WTC11 (cell line): ENCODE measurements at regions not wholly inside any gene's neighbourhood (a gene's known extent, or its start where the extent isn't known, plus 50 kb on each side); places are given as distances from the start of the nearest gene placed in this dataset.

Experiments used
- ATAC-seq: fragments of 200-7000 bp; cut with Tn5 transposase; 2 replicates; pipeline ENCODE4 v1.10.0; 2021; ENCODE audit warnings: mild to moderate bottlenecking, moderate library complexity
- CTCF ChIA-PET: fragments of 300-600 bp; sonication (Branson Sonifier 250); formaldehyde crosslinking; loops from one replicate; lab custom pipeline; 2021; ENCODE audit warnings: antibody characterized with exemption; lab: Charles Lee
- POLR2A ChIA-PET: fragments of 350-600 bp; sonication (Branson Sonifier 250); formaldehyde crosslinking; loops from one replicate; lab custom pipeline; 2021; ENCODE audit warnings: antibody characterized with exemption; lab: Charles Lee
- DNase-seq: peaks from one replicate; pipeline ENCODE4 v3.0.0; 2021; ENCODE audit warnings: low spot score
- H3K27ac Mint-ChIP-seq: 2 replicates; pipeline ENCODE4 v1.8.0; 2021; ENCODE audit warnings: mixed read lengths
- H3K27me3 Mint-ChIP-seq: 2 replicates; pipeline ENCODE4 v1.8.0; 2021; ENCODE audit warnings: low read depth, mild to moderate bottlenecking, moderate library complexity, mixed read lengths
- H3K36me3 Mint-ChIP-seq: 2 replicates; pipeline ENCODE4 v1.8.0; 2021; ENCODE audit warnings: mixed read lengths
- H3K4me1 Mint-ChIP-seq: 2 replicates; pipeline ENCODE4 v1.8.0; 2022; ENCODE audit warnings: mixed read lengths
- H3K4me3 Mint-ChIP-seq: 2 replicates; pipeline ENCODE4 v1.8.0; 2021; ENCODE audit warnings: mild to moderate bottlenecking, moderate library complexity, mixed read lengths
- H3K9me3 Mint-ChIP-seq: 2 replicates; pipeline ENCODE4 v1.8.0; 2021; ENCODE audit warnings: mixed read lengths
- ATF1 ChIP-seq: sonication (generic); formaldehyde crosslinking; IDR thresholded peaks from 2 replicates; pipeline ENCODE4 v1.8.1; 2023; ENCODE audit warnings: mild to moderate bottlenecking, moderate library complexity, missing genetic modification reagents
- CTCF ChIP-seq: fragments of 200-600 bp; IDR thresholded peaks from 2 replicates; pipeline ENCODE4 v1.8.0; 2022; ENCODE audit warnings: antibody characterized with exemption
- ERG ChIP-seq: fragments of 250-450 bp; sonication (Bioruptor Pico); IDR thresholded peaks from 2 replicates; pipeline ENCODE4 v1.8.0; 2021; ENCODE audit warnings: mild to moderate bottlenecking
- ESRRA ChIP-seq: sonication (generic); formaldehyde crosslinking; IDR thresholded peaks from 2 replicates; pipeline ENCODE4 v1.8.1; 2022; ENCODE audit warnings: mild to moderate bottlenecking, missing genetic modification reagents, borderline replicate concordance
- ETV6 ChIP-seq: sonication (generic); formaldehyde crosslinking; IDR thresholded peaks from 2 replicates; pipeline ENCODE4 v1.8.1; 2022; ENCODE audit warnings: mild to moderate bottlenecking, missing genetic modification reagents
- IRF2 ChIP-seq: sonication (generic); formaldehyde crosslinking; IDR thresholded peaks from 2 replicates; pipeline ENCODE4 v1.8.0; 2022; ENCODE audit warnings: low read depth, missing genetic modification reagents, borderline replicate concordance
- JUN ChIP-seq: sonication (generic); formaldehyde crosslinking; IDR thresholded peaks from 2 replicates; pipeline ENCODE4 v1.8.0; 2023; ENCODE audit warnings: mild to moderate bottlenecking, missing genetic modification reagents
- MXD4 ChIP-seq: fragments of 250-450 bp; sonication (Bioruptor Pico); IDR thresholded peaks from 2 replicates; pipeline ENCODE4 v1.8.0; 2021; ENCODE audit warnings: mild to moderate bottlenecking, moderate library complexity, borderline replicate concordance
- MYBL2 ChIP-seq: sonication (generic); formaldehyde crosslinking; IDR thresholded peaks from 2 replicates; pipeline ENCODE4 v1.8.1; 2023; ENCODE audit warnings: mild to moderate bottlenecking, moderate library complexity, missing genetic modification reagents
- NFE2L1 ChIP-seq: sonication (generic); formaldehyde crosslinking; IDR thresholded peaks from 2 replicates; pipeline ENCODE4 v1.8.1; 2023; ENCODE audit warnings: missing genetic modification reagents
- NR3C1 ChIP-seq: sonication (generic); formaldehyde crosslinking; conservative IDR thresholded peaks from 2 replicates; pipeline ENCODE4 v1.8.1; 2023; ENCODE audit warnings: low read depth, mild to moderate bottlenecking, missing genetic modification reagents
- RELA ChIP-seq: sonication (generic); formaldehyde crosslinking; IDR thresholded peaks from 2 replicates; pipeline ENCODE4 v1.8.1; 2022; ENCODE audit warnings: missing genetic modification reagents, mild to moderate bottlenecking, borderline replicate concordance
- RORB ChIP-seq: fragments of 250-450 bp; sonication (Bioruptor Pico); IDR thresholded peaks from 2 replicates; pipeline ENCODE4 v1.9.0; 2021; ENCODE audit warnings: mild to moderate bottlenecking
- TEAD4 ChIP-seq: sonication (generic); formaldehyde crosslinking; IDR thresholded peaks from 2 replicates; pipeline ENCODE4 v1.8.0; 2022; ENCODE audit warnings: mild to moderate bottlenecking, missing genetic modification reagents
- ZNF232 ChIP-seq: sonication (generic); formaldehyde crosslinking; IDR thresholded peaks from 2 replicates; pipeline ENCODE4 v1.8.0; 2022; ENCODE audit warnings: mild to moderate bottlenecking, missing genetic modification reagents
- TF ChIP-seq, protein P1 (sequence below): sonication (generic); formaldehyde crosslinking; IDR thresholded peaks from 2 replicates; pipeline ENCODE4 v1.8.0; 2022; ENCODE audit warnings: missing genetic modification reagents
- TF ChIP-seq, protein P2 (sequence below): sonication (generic); formaldehyde crosslinking; IDR thresholded peaks from 2 replicates; pipeline ENCODE4 v1.8.1; 2023; ENCODE audit warnings: mild to moderate bottlenecking, missing genetic modification reagents, moderate library complexity
- TF ChIP-seq, protein P3 (sequence below): sonication (generic); formaldehyde crosslinking; IDR thresholded peaks from 2 replicates; pipeline ENCODE4 v1.8.1; 2022; ENCODE audit warnings: low read depth, missing genetic modification reagents, borderline replicate concordance
- TF ChIP-seq, protein P4 (sequence below): sonication (generic); formaldehyde crosslinking; IDR thresholded peaks from 2 replicates; pipeline ENCODE4 v1.8.1; 2023; ENCODE audit warnings: mild to moderate bottlenecking, missing genetic modification reagents

DNA sequence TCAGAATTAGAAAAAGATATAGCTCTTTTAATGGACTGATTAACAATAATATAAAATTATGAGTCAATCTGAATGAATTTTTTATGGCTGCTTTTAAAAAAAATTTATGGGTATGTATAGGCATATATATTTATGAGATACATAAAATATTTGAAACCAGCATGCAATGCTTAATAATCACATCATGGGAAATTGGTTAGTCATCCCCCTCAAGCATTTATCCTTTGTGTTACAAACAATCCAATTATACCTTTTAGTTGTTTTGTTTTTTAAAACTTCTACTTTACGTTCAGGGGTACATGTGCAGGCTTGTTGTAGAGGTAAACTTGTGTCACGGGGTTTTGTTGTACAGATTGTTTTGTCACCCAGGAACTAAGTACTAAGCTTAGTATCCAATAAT, 63.4 kb upstream of the HMGCLL1 start:
- Mint-ChIP-seq H3K9me3 (peaks cover 38% of the 10 kb centered on the region), H3K27ac (no peak overlapping the region), H3K4me1 (no peaks in the 10 kb centered on the region), H3K4me3 (no peak overlapping the region), H3K27me3 (no peaks in the 10 kb centered on the region), H3K36me3 (no peaks in the 10 kb centered on the region)
- ChIA-PET POLR2A (no interaction called here), CTCF (no interaction called here)
- TF ChIP-seq ETV6 (no peak), RORB (CRISPR knock-in tag) (no peak), ERG (CRISPR knock-in tag) (no peak)
- ATAC-seq: no peak
- no peak for DNase-seq

- TF ChIP-seq CTCF (no peak), IRF2 (CRISPR knock-in tag) (no peak), MYBL2 (CRISPR knock-in tag) (no peak), ATF1 (CRISPR knock-in tag) (no peak), ZNF232 (CRISPR knock-in tag) (no peak), RELA (CRISPR knock-in tag) (no peak), JUN (no peak), MXD4 (CRISPR knock-in tag) (no peak), ESRRA (CRISPR knock-in tag) (no peak)
- TF ChIP-seq, protein P1, sequence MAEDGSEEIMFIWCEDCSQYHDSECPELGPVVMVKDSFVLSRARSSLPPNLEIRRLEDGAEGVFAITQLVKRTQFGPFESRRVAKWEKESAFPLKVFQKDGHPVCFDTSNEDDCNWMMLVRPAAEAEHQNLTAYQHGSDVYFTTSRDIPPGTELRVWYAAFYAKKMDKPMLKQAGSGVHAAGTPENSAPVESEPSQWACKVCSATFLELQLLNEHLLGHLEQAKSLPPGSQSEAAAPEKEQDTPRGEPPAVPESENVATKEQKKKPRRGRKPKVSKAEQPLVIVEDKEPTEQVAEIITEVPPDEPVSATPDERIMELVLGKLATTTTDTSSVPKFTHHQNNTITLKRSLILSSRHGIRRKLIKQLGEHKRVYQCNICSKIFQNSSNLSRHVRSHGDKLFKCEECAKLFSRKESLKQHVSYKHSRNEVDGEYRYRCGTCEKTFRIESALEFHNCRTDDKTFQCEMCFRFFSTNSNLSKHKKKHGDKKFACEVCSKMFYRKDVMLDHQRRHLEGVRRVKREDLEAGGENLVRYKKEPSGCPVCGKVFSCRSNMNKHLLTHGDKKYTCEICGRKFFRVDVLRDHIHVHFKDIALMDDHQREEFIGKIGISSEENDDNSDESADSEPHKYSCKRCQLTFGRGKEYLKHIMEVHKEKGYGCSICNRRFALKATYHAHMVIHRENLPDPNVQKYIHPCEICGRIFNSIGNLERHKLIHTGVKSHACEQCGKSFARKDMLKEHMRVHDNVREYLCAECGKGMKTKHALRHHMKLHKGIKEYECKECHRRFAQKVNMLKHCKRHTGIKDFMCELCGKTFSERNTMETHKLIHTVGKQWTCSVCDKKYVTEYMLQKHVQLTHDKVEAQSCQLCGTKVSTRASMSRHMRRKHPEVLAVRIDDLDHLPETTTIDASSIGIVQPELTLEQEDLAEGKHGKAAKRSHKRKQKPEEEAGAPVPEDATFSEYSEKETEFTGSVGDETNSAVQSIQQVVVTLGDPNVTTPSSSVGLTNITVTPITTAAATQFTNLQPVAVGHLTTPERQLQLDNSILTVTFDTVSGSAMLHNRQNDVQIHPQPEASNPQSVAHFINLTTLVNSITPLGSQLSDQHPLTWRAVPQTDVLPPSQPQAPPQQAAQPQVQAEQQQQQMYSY: no peak
- TF ChIP-seq, protein P2, sequence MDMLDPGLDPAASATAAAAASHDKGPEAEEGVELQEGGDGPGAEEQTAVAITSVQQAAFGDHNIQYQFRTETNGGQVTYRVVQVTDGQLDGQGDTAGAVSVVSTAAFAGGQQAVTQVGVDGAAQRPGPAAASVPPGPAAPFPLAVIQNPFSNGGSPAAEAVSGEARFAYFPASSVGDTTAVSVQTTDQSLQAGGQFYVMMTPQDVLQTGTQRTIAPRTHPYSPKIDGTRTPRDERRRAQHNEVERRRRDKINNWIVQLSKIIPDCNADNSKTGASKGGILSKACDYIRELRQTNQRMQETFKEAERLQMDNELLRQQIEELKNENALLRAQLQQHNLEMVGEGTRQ (CRISPR knock-in tag): no peak
- POLR2A ChIA-PET: no interaction called here
- CTCF ChIA-PET: interaction anchor here (0.6 kb wide), 1 partner anchor 1853 kb away, joined by 3 read pairs; no protein-coding TSS in a partner anchor
- DNase-seq: no peak
- H3K4me3 Mint-ChIP-seq: no peak overlapping the region
- no peak overlapping the region for H3K27ac Mint-ChIP-seq
- no peaks in the 10 kb centered on the region for H3K36me3 Mint-ChIP-seq
- ATAC-seq: no peak
- no peaks in the 10 kb centered on the region for H3K27me3 Mint-ChIP-seq
- no peaks in the 10 kb centered on the region for H3K9me3 Mint-ChIP-seq
- H3K4me1 Mint-ChIP-seq: peaks cover 19% of the 10 kb centered on the region
Observed at GRCh38 chr6:55636406-55637102, 57.6 kb upstream of the HMGCLL1 start.

DNA sequence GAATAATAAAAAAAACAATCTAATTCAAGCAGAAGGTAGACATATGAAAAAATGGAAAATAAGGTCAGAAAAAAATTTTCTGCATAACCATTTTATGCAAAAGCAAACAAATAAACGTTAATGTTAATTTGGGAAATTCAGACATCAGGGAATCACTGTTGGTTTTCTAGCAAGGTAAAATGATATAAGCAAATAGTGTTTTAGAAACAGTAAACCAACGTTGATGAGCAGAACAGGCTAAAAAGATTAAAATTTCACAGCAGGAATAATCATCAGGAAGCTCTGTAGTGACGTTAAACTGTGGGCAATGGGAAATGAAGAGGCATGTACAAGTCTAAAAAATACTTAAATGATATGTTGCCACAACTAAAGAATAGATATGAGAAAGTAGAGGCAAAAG, 54.5 kb upstream of the HMGCLL1 start:
- peaks cover 20% of the 10 kb centered on the region for H3K9me3 Mint-ChIP-seq
- H3K4me3 Mint-ChIP-seq: no peak overlapping the region
- ChIA-PET CTCF (no interaction called here), POLR2A (no interaction called here)
- H3K36me3 Mint-ChIP-seq: peaks cover 9% of the 10 kb centered on the region
- no peaks in the 10 kb centered on the region; the same call in 1 of the 2 replicates for H3K27me3 Mint-ChIP-seq
- DNase-seq: no peak
- H3K4me1 Mint-ChIP-seq: peaks cover 21% of the 10 kb centered on the region
- H3K27ac Mint-ChIP-seq: no peak overlapping the region
- ATAC-seq: no peak
- TF ChIP-seq ESRRA (CRISPR knock-in tag): no peak
- TF ChIP-seq, protein P3, sequence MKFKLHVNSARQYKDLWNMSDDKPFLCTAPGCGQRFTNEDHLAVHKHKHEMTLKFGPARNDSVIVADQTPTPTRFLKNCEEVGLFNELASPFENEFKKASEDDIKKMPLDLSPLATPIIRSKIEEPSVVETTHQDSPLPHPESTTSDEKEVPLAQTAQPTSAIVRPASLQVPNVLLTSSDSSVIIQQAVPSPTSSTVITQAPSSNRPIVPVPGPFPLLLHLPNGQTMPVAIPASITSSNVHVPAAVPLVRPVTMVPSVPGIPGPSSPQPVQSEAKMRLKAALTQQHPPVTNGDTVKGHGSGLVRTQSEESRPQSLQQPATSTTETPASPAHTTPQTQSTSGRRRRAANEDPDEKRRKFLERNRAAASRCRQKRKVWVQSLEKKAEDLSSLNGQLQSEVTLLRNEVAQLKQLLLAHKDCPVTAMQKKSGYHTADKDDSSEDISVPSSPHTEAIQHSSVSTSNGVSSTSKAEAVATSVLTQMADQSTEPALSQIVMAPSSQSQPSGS (CRISPR knock-in tag): no peak
- TF ChIP-seq ATF1 (CRISPR knock-in tag): no peak
- TF ChIP-seq, protein P4, sequence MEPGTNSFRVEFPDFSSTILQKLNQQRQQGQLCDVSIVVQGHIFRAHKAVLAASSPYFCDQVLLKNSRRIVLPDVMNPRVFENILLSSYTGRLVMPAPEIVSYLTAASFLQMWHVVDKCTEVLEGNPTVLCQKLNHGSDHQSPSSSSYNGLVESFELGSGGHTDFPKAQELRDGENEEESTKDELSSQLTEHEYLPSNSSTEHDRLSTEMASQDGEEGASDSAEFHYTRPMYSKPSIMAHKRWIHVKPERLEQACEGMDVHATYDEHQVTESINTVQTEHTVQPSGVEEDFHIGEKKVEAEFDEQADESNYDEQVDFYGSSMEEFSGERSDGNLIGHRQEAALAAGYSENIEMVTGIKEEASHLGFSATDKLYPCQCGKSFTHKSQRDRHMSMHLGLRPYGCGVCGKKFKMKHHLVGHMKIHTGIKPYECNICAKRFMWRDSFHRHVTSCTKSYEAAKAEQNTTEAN (CRISPR knock-in tag): no peak
- TF ChIP-seq NR3C1 (CRISPR knock-in tag): no peak
- no peak for TF ChIP-seq NFE2L1 (CRISPR knock-in tag)
- no peak for TF ChIP-seq TEAD4
